CD14-positive monocyte (primary cell): ENCODE measurements at regions not wholly inside any gene's neighbourhood (a gene's known extent, or its start where the extent isn't known, plus 50 kb on each side); places are given as distances from the start of the nearest gene placed in this dataset.

ENCODE experiments used
- DNase-seq, 3 donors: peaks; one replicate each; pipeline ENCODE4 v3.0.0-alpha.2; 2011 to 2022
- H2AFZ ChIP-seq: 2 replicates; pipeline ENCODE4 v1.6.0; 2012; ENCODE audit warnings: mild to moderate bottlenecking, low read depth, low read length, inconsistent platforms; ENCODE audit not compliant: insufficient read depth, poor library complexity, severe bottlenecking
- H3K27ac ChIP-seq, 2 donors: 1 replicate in 1 of 2; 2 replicates in 1 of 2; pipeline ENCODE4 v1.5.1; 2012 to 2013; ENCODE audit warnings: low read length in 2 of 2, control low read depth in 1 of 2, inconsistent platforms in 1 of 2, low read depth in 1 of 2, mild to moderate bottlenecking in 1 of 2
- H3K27me3 ChIP-seq, 2 donors: one replicate each; pipeline versions ENCODE4 v1.6.0 to v1.6.1; 2011 to 2013; ENCODE audit warnings: low read length in 2 of 2; ENCODE audit not compliant: control insufficient read depth in 2 of 2, insufficient read depth in 2 of 2
- H3K36me3 ChIP-seq, 2 donors: replicated peaks in 1 of 2; 1 replicate in 1 of 2; 2 replicates in 1 of 2; pipeline versions ENCODE4 v1.5.1 to v1.6.1; 2012 to 2013; ENCODE audit warnings: low read length in 2 of 2, control low read depth in 1 of 2, inconsistent platforms in 1 of 2, mild to moderate bottlenecking in 1 of 2; ENCODE audit not compliant: insufficient read depth in 2 of 2, control insufficient read depth in 1 of 2
- H3K4me1 ChIP-seq, 2 donors: 1 replicate in 1 of 2; 2 replicates in 1 of 2; pipeline versions ENCODE4 v1.5.1 to v1.6.1; 2012 to 2013; ENCODE audit warnings: low read length in 2 of 2, control low read depth in 1 of 2, inconsistent platforms in 1 of 2, mild to moderate bottlenecking in 1 of 2, moderate library complexity in 1 of 2; ENCODE audit not compliant: insufficient read depth in 2 of 2, control insufficient read depth in 1 of 2
- H3K4me2 ChIP-seq: replicated peaks from 2 replicates; pipeline ENCODE3; 2012; ENCODE audit warnings: low read length, moderate library complexity, mild to moderate bottlenecking; ENCODE audit not compliant: poor library complexity, severe bottlenecking; ENCODE audit errors: extremely low read depth
- H3K4me3 ChIP-seq, 3 experiments: fragments of 200-600 bp in 1 of 3; sonication (generic) in 1 of 3; replicated peaks in 1 of 3; 1 replicate in 2 of 3; 2 replicates in 1 of 3; pipeline ENCODE4 v1.5.1; 2011 to 2013; ENCODE audit warnings: low read length in 3 of 3, mild to moderate bottlenecking in 3 of 3, control low read depth in 2 of 3, low read depth in 2 of 3, inconsistent platforms in 1 of 3, moderate library complexity in 1 of 3
- H3K79me2 ChIP-seq: 2 replicates; pipeline ENCODE4 v1.6.0; 2012; ENCODE audit warnings: mild to moderate bottlenecking, control low read depth, inconsistent platforms, low read length, moderate library complexity; ENCODE audit not compliant: insufficient read depth
- H3K9ac ChIP-seq: 2 replicates; pipeline ENCODE4 v1.6.0; 2017; ENCODE audit warnings: low read length, mild to moderate bottlenecking; ENCODE audit not compliant: insufficient read depth, poor library complexity, severe bottlenecking
- H3K9me3 ChIP-seq, 2 donors: replicated peaks in 1 of 2; 1 replicate in 1 of 2; 2 replicates in 1 of 2; pipeline versions ENCODE4 v1.5.1 to v1.6.1; 2012 to 2013; ENCODE audit warnings: low read length in 2 of 2, control low read depth in 1 of 2; ENCODE audit not compliant: control insufficient read depth in 1 of 2, insufficient read depth in 1 of 2
- H4K20me1 ChIP-seq: 2 replicates; pipeline ENCODE4 v1.6.0; 2012; ENCODE audit warnings: mild to moderate bottlenecking, low read length, control low read depth, moderate library complexity; ENCODE audit not compliant: insufficient read depth
- H3K27ac Mint-ChIP-seq, 7 donors: one replicate each; pipeline ENCODE4 v1.8.0; 2020; ENCODE audit warnings: mild to moderate bottlenecking in 7 of 7, mixed read lengths in 7 of 7, moderate library complexity in 6 of 7, inconsistent platforms in 2 of 7
- H3K27me3 Mint-ChIP-seq, 3 donors: one replicate each; pipeline ENCODE4 v1.8.0; 2021 to 2022; ENCODE audit warnings: low read depth in 3 of 3, mild to moderate bottlenecking in 3 of 3, mixed read lengths in 3 of 3, moderate library complexity in 3 of 3, inconsistent platforms in 1 of 3
- H3K36me3 Mint-ChIP-seq, 2 donors: one replicate each; pipeline ENCODE4 v1.8.0; 2020; ENCODE audit warnings: mixed read lengths in 2 of 2, inconsistent platforms in 1 of 2, mild to moderate bottlenecking in 1 of 2
- H3K4me1 Mint-ChIP-seq: one replicate; pipeline ENCODE4 v1.8.0; 2020; ENCODE audit warnings: mild to moderate bottlenecking, mixed read lengths
- H3K4me3 Mint-ChIP-seq, 2 donors: one replicate each; pipeline ENCODE4 v1.8.0; 2020; ENCODE audit warnings: mild to moderate bottlenecking in 2 of 2, mixed read lengths in 2 of 2, moderate library complexity in 1 of 2
- H3K9me3 Mint-ChIP-seq, 7 donors: one replicate each; pipeline ENCODE4 v1.8.0; 2020 to 2022; ENCODE audit warnings: mixed read lengths in 7 of 7, mild to moderate bottlenecking in 6 of 7, moderate library complexity in 6 of 7, inconsistent platforms in 2 of 7
- intact Hi-C, 2 donors: fragments of 100-400 bp; cut with micrococcal nuclease; formaldehyde crosslinking; loops; one replicate each; pipeline versions ENCODE4 v1.15.0 to v1.15.1; 2023
- TF ChIP-seq, protein P1 (sequence below): fragments of 200-600 bp; IDR thresholded peaks from one replicate; pipeline ENCODE4 v1.8.0; 2022; ENCODE audit warnings: antibody characterized with exemption, mild to moderate bottlenecking

- no peaks in the 10 kb centered on the region for H3K4me1 ChIP-seq
- Mint-ChIP-seq H3K27ac (no peak overlapping the region), H3K27me3 (peaks cover 0 to 2% (median 1%) of the 10 kb centered on the region in 3 donors), H3K4me1 (no peaks in the 10 kb centered on the region), H3K9me3 (peaks cover 0 to 5% (median under 1%) of the 10 kb centered on the region in 7 donors), H3K4me3 (no peak overlapping the region), H3K36me3 (no peaks in the 10 kb centered on the region)
- no peaks in the 10 kb centered on the region for H3K36me3 ChIP-seq
- intact Hi-C loops: no loop called here
- no peaks in the 10 kb centered on the region for H3K9me3 ChIP-seq
- H4K20me1 ChIP-seq: no peaks in the 10 kb centered on the region
- H3K4me3 ChIP-seq: no peak overlapping the region
- H3K27me3 ChIP-seq: no peaks in the 10 kb centered on the region
- no peak overlapping the region for H2AFZ ChIP-seq
- TF ChIP-seq, protein P1, sequence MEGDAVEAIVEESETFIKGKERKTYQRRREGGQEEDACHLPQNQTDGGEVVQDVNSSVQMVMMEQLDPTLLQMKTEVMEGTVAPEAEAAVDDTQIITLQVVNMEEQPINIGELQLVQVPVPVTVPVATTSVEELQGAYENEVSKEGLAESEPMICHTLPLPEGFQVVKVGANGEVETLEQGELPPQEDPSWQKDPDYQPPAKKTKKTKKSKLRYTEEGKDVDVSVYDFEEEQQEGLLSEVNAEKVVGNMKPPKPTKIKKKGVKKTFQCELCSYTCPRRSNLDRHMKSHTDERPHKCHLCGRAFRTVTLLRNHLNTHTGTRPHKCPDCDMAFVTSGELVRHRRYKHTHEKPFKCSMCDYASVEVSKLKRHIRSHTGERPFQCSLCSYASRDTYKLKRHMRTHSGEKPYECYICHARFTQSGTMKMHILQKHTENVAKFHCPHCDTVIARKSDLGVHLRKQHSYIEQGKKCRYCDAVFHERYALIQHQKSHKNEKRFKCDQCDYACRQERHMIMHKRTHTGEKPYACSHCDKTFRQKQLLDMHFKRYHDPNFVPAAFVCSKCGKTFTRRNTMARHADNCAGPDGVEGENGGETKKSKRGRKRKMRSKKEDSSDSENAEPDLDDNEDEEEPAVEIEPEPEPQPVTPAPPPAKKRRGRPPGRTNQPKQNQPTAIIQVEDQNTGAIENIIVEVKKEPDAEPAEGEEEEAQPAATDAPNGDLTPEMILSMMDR: no peak
- no peak overlapping the region for H3K27ac ChIP-seq
- no peak overlapping the region for H3K9ac ChIP-seq
- H3K4me2 ChIP-seq: no peak overlapping the region
- DNase-seq: no peak
- no peaks in the 10 kb centered on the region for H3K79me2 ChIP-seq
Measured at GRCh38 chr9:115412656-115413055, 294.7 kb upstream of the TNC start.

- TF ChIP-seq, protein P1: no peak
- Mint-ChIP-seq H3K27me3 (peaks cover 0 to 1% (median under 1%) of the 10 kb centered on the region in 3 donors), H3K9me3 (peaks cover 0 to 6% (median 4%) of the 10 kb centered on the region in 7 donors), H3K4me3 (no peak overlapping the region), H3K36me3 (no peaks in the 10 kb centered on the region), H3K27ac (no peak overlapping the region), H3K4me1 (no peaks in the 10 kb centered on the region)
- H3K79me2 ChIP-seq: no peaks in the 10 kb centered on the region
- H3K27ac ChIP-seq: no peak overlapping the region
- no peak overlapping the region for H3K9ac ChIP-seq
- no peak overlapping the region for H3K4me2 ChIP-seq
- no peaks in the 10 kb centered on the region for H3K4me1 ChIP-seq
- no peaks in the 10 kb centered on the region for H3K9me3 ChIP-seq
- H2AFZ ChIP-seq: no peak overlapping the region
- no peaks in the 10 kb centered on the region for H4K20me1 ChIP-seq
- intact Hi-C loops: no loop called here
- H3K36me3 ChIP-seq: no peaks in the 10 kb centered on the region
- no peaks in the 10 kb centered on the region for H3K27me3 ChIP-seq
- H3K4me3 ChIP-seq: no peak overlapping the region
- DNase-seq: no peak
Measured at GRCh38 chr9:115413304-115413703, 295.3 kb upstream of the TNC start.
